CD4-positive, alpha-beta T cell (primary cell): ENCODE measurements at regions not wholly inside any gene's neighbourhood (a gene's known extent, or its start where the extent isn't known, plus 50 kb on each side); places are given as distances from the start of the nearest gene placed in this dataset.

Source experiments
- ATAC-seq: fragments of 200-7000 bp; cut with Tn5 transposase; one replicate; pipeline ENCODE4 v1.10.0; 2022; ENCODE audit warnings: mild to moderate bottlenecking; ENCODE audit not compliant: poor library complexity
- CTCF ChIA-PET: fragments of 350-600 bp; sonication (Branson Sonifier 250); formaldehyde crosslinking; loops from one replicate; lab custom pipeline; 2021; ENCODE audit warnings: antibody characterized with exemption, inconsistent platforms; lab: Charles Lee
- POLR2A ChIA-PET: fragments of 350-600 bp; sonication (Branson Sonifier 250); formaldehyde crosslinking; loops from one replicate; lab custom pipeline; 2021; ENCODE audit warnings: antibody characterized with exemption, inconsistent platforms; lab: Charles Lee
- DNase-seq, 14 experiments: peaks; one replicate each; pipeline ENCODE4 v3.0.0-alpha.2; 2013 to 2020; ENCODE audit warnings: mixed read lengths in 2 of 14
- H3K27ac ChIP-seq, 2 donors: one replicate each; pipeline versions ENCODE4 v1.5.1 to v1.7.0; 2013; ENCODE audit warnings: low read length in 2 of 2, low read depth in 1 of 2, mild to moderate bottlenecking in 1 of 2
- H3K27me3 ChIP-seq, 2 experiments: 1 replicate in 1 of 2; 2 replicates in 1 of 2; pipeline versions ENCODE4 v1.6.1 to v1.7.0; 2013; ENCODE audit warnings: low read length in 2 of 2, control low read depth in 1 of 2, mild to moderate bottlenecking in 1 of 2, moderate library complexity in 1 of 2; ENCODE audit not compliant: insufficient read depth in 2 of 2, control insufficient read depth in 1 of 2
- H3K36me3 ChIP-seq: one replicate; pipeline ENCODE4 v1.6.1; 2013; ENCODE audit warnings: low read length, control low read depth; ENCODE audit not compliant: insufficient read depth
- H3K4me1 ChIP-seq: one replicate; pipeline ENCODE4 v1.6.1; 2013; ENCODE audit warnings: low read length, control low read depth; ENCODE audit not compliant: insufficient read depth
- H3K4me3 ChIP-seq: one replicate; pipeline ENCODE4 v1.5.1; 2013; ENCODE audit warnings: mild to moderate bottlenecking, low read length, moderate library complexity
- H3K9me3 ChIP-seq, 2 experiments: 1 replicate in 1 of 2; 2 replicates in 1 of 2; pipeline versions ENCODE4 v1.6.1 to v1.7.0; 2013; ENCODE audit warnings: low read length in 2 of 2, mild to moderate bottlenecking in 2 of 2, control low read depth in 1 of 2, moderate library complexity in 1 of 2; ENCODE audit not compliant: control insufficient read depth in 1 of 2, insufficient read depth in 1 of 2
- H3K27ac Mint-ChIP-seq: one replicate; pipeline ENCODE4 v1.8.0; 2020; ENCODE audit warnings: mixed read lengths
- H3K27me3 Mint-ChIP-seq: one replicate; pipeline ENCODE4 v1.8.0; 2021; ENCODE audit warnings: mixed read lengths
- H3K36me3 Mint-ChIP-seq: one replicate; pipeline ENCODE4 v1.8.0; 2021; ENCODE audit warnings: low read depth, mixed read lengths
- H3K4me1 Mint-ChIP-seq: one replicate; pipeline ENCODE4 v1.8.0; 2021; ENCODE audit warnings: low read depth, mixed read lengths
- H3K4me3 Mint-ChIP-seq: one replicate; pipeline ENCODE4 v1.8.0; 2020; ENCODE audit warnings: mild to moderate bottlenecking, mixed read lengths
- H3K9me3 Mint-ChIP-seq: one replicate; pipeline ENCODE4 v1.8.0; 2020; ENCODE audit warnings: mixed read lengths
- CTCF ChIP-seq: fragments of 200-600 bp; IDR thresholded peaks from one replicate; pipeline ENCODE4 v1.8.0; 2022; ENCODE audit warnings: antibody characterized with exemption, mild to moderate bottlenecking
- intact Hi-C, 2 experiments: fragments of 100-400 bp; cut with DNase I in 1 of 2; cut with micrococcal nuclease in 1 of 2; formaldehyde crosslinking; loops; one replicate each; pipeline versions ENCODE4 v1.15.1 to v1.9.0; 2023 to 2025; cut with DNase I, micrococcal nuclease

- Mint-ChIP-seq H3K36me3 (peaks cover 30% of the 10 kb centered on the region), H3K4me1 (peaks cover 57% of the 10 kb centered on the region), H3K9me3 (no peaks in the 10 kb centered on the region), H3K27ac (no peak overlapping the region), H3K4me3 (no peak overlapping the region), H3K27me3 (no peaks in the 10 kb centered on the region)
- no peak for DNase-seq
- CTCF ChIA-PET = no interaction called here
- H3K27me3 ChIP-seq = no peaks in the 10 kb centered on the region
- no peaks in the 10 kb centered on the region for H3K36me3 ChIP-seq
- no peak for ATAC-seq
- intact Hi-C loops = no loop called here
- POLR2A ChIA-PET = no interaction called here
- no peak for TF ChIP-seq CTCF
- H3K9me3 ChIP-seq = no peaks in the 10 kb centered on the region
- no peak overlapping the region for H3K4me3 ChIP-seq
- H3K27ac ChIP-seq = no peak overlapping the region
- peaks cover 4% of the 10 kb centered on the region for H3K4me1 ChIP-seq
Observed at GRCh38 chr10:29710128-29710527, 75.4 kb upstream of the SVIL start.

GRCh38 chr10:29709484-29710002 lies 74.8 kb upstream of the SVIL start:
- no peak overlapping the region for H3K4me3 Mint-ChIP-seq
- H3K4me1 ChIP-seq = peaks cover 2% of the 10 kb centered on the region
- H3K4me1 Mint-ChIP-seq = peaks cover 54% of the 10 kb centered on the region
- no peaks in the 10 kb centered on the region for H3K36me3 ChIP-seq
- H3K4me3 ChIP-seq = no peak overlapping the region
- TF ChIP-seq CTCF = no peak
- H3K27ac ChIP-seq = no peak overlapping the region
- H3K27ac Mint-ChIP-seq = no peak overlapping the region
- no peaks in the 10 kb centered on the region for H3K27me3 ChIP-seq
- H3K36me3 Mint-ChIP-seq = peaks cover 31% of the 10 kb centered on the region
- H3K27me3 Mint-ChIP-seq = no peaks in the 10 kb centered on the region
- DNase-seq (no peak), ATAC-seq (no peak)
- ChIA-PET CTCF (no interaction called here), POLR2A (interaction anchor here (1.3 kb wide), 1 partner anchor 18 kb away, joined by 3 read pairs; no protein-coding TSS in a partner anchor)
- no peaks in the 10 kb centered on the region for H3K9me3 Mint-ChIP-seq
- no peaks in the 10 kb centered on the region for H3K9me3 ChIP-seq
- intact Hi-C loops = no loop called here

DNA sequence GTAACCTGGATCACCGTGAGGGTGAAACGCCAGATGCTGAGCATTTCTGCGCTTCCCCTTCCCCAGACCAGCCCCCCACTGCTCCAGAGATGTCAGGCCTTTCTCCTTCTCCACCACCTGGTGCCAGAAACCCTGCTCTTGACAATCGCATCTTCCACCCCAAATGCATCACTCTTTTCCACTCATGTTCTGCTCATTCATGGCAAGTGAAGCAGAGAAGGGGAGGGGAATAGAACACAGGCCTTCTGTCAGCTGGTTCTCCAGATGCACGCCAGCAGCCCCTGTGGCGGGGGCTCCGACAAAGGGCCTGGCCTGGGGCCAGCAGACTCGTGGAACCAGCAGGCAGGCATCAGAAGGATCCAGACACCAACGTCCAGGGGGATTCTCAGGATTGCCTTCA lies 68.5 kb upstream of the SVIL start:
- H3K4me1 ChIP-seq = peaks cover 26% of the 10 kb centered on the region
- peak overlapping the region; percentile 23 to 52 for H3K27ac ChIP-seq
- no peaks in the 10 kb centered on the region for H3K27me3 Mint-ChIP-seq
- peaks cover 57% of the 10 kb centered on the region for H3K4me1 Mint-ChIP-seq
- POLR2A ChIA-PET = interaction anchor here (1.6 to 2.7 kb wide), 2 partner anchors 14 to 56 kb away, joined by 3 to 9 read pairs; no protein-coding TSS in a partner anchor
- H3K27ac Mint-ChIP-seq = peak overlapping the region; percentile 87
- no peaks in the 10 kb centered on the region for H3K36me3 ChIP-seq
- no peak overlapping the region for H3K4me3 ChIP-seq
- H3K27me3 ChIP-seq = no peaks in the 10 kb centered on the region
- H3K4me3 Mint-ChIP-seq = peak overlapping the region; percentile 59
- no peak for DNase-seq
- no peak for ATAC-seq
- no peaks in the 10 kb centered on the region for H3K9me3 Mint-ChIP-seq
- CTCF ChIA-PET = interaction anchor here (1.4 kb wide), 1 partner anchor 12 kb away, joined by 4 read pairs; no protein-coding TSS in a partner anchor
- peaks cover 21% of the 10 kb centered on the region for H3K36me3 Mint-ChIP-seq
- no peak for TF ChIP-seq CTCF
- intact Hi-C loops = no loop called here
- no peaks in the 10 kb centered on the region for H3K9me3 ChIP-seq
